Neural cell (in vitro differentiated cells): ENCODE measurements at regions not wholly inside any gene's neighbourhood (a gene's known extent, or its start where the extent isn't known, plus 50 kb on each side); places are given as distances from the start of the nearest gene placed in this dataset.
"Not testable (repeated sequence)": the region's sequence is repeated elsewhere in the genome, so short reads cannot be mapped to it uniquely, and the experiment has no call there.

Experiments
- H2AFZ ChIP-seq: fragments of 200-600, 300-800 bp; sonication (generic), shearing (Covaris generic); 2 replicates; pipeline ENCODE4 v1.6.0; 2014; ENCODE audit warnings: low read depth, mild to moderate bottlenecking, antibody characterized with exemption, low read length, moderate library complexity
- H3F3A ChIP-seq: fragments of 200-600 bp; shearing (Covaris generic); 2 replicates; pipeline ENCODE4 v1.6.1; 2016; ENCODE audit warnings: mild to moderate bottlenecking, moderate library complexity, mixed read lengths, antibody characterized with exemption, low read length; ENCODE audit not compliant: insufficient read depth, poor library complexity, severe bottlenecking
- H3K27ac ChIP-seq: fragments of 200-600, 300-800 bp; sonication (generic), shearing (Covaris generic); 2 replicates; pipeline ENCODE4 v1.5.1; 2014; ENCODE audit warnings: mild to moderate bottlenecking, low read length, moderate library complexity
- H3K27me3 ChIP-seq: fragments of 300-800, 200-600 bp; sonication (generic), shearing (Covaris generic); 2 replicates; pipeline ENCODE4 v1.6.0; 2014; ENCODE audit warnings: mild to moderate bottlenecking, low read depth, low read length, moderate library complexity; ENCODE audit not compliant: insufficient read depth
- H3K36me3 ChIP-seq: fragments of 300-800, 200-600 bp; sonication (generic), shearing (Covaris generic); 2 replicates; pipeline ENCODE4 v1.5.1; 2014; ENCODE audit warnings: mild to moderate bottlenecking, antibody characterized with exemption, low read length, moderate library complexity; ENCODE audit not compliant: insufficient read depth
- H3K4me2 ChIP-seq: fragments of 300-800, 200-600 bp; sonication (generic), shearing (Covaris generic); 2 replicates; pipeline ENCODE4 v1.6.0; 2014; ENCODE audit warnings: mild to moderate bottlenecking, low read length
- H3K4me3 ChIP-seq: fragments of 300-800, 200-600 bp; sonication (generic), shearing (Covaris generic); 2 replicates; pipeline ENCODE4 v1.5.1; 2014; ENCODE audit warnings: mild to moderate bottlenecking, low read length, moderate library complexity
- H3K79me2 ChIP-seq: fragments of 200-600 bp; shearing (Covaris generic); replicated peaks from 2 replicates; pipeline ENCODE4 v1.6.0; 2014; ENCODE audit warnings: mild to moderate bottlenecking, low read length, moderate library complexity; ENCODE audit not compliant: insufficient read depth
- H3K9ac ChIP-seq: fragments of 300-800, 200-600 bp; sonication (generic), shearing (Covaris generic); 2 replicates; pipeline ENCODE4 v1.6.1; 2016; ENCODE audit warnings: mild to moderate bottlenecking, low read length, mixed read lengths
- H3K9me2 ChIP-seq: fragments of 200-600 bp; shearing (Covaris generic); 2 replicates; pipeline ENCODE4 v1.6.1; 2016; ENCODE audit warnings: mild to moderate bottlenecking, low read length, mixed read lengths; ENCODE audit not compliant: insufficient read depth
- H3K9me3 ChIP-seq: fragments of 200-600, 300-800 bp; sonication (generic), shearing (Covaris generic); 2 replicates; pipeline ENCODE4 v1.6.1; 2016; ENCODE audit warnings: mild to moderate bottlenecking, mixed run types, low read length, moderate library complexity, mixed read lengths
- H4K20me1 ChIP-seq: fragments of 200-600 bp; shearing (Covaris generic); 2 replicates; pipeline ENCODE4 v1.6.1; 2016; ENCODE audit warnings: mild to moderate bottlenecking, mixed run types; ENCODE audit not compliant: insufficient read depth
- CTCF ChIP-seq: fragments of 450-650 bp; IDR thresholded peaks from 2 replicates; pipeline ENCODE4 v1.5.1; 2014; ENCODE audit warnings: antibody characterized with exemption, mild to moderate bottlenecking, moderate library complexity; ENCODE audit not compliant: poor library complexity, severe bottlenecking
- EP300 ChIP-seq: fragments of 450-650 bp; conservative IDR thresholded peaks from 2 replicates; pipeline ENCODE4 v1.6.1; 2014; ENCODE audit warnings: antibody characterized with exemption, mild to moderate bottlenecking, moderate library complexity; ENCODE audit not compliant: poor library complexity, severe bottlenecking
- EZH2 ChIP-seq: fragments of 200-600, 300-800 bp; shearing (Covaris generic), sonication (generic); IDR thresholded peaks from 2 replicates; pipeline ENCODE4 v1.6.1; 2014; ENCODE audit warnings: antibody characterized with exemption, low read length, borderline replicate concordance, mild to moderate bottlenecking; ENCODE audit not compliant: insufficient read depth, poor library complexity, severe bottlenecking
- MXI1 ChIP-seq: fragments of 450-650 bp; conservative IDR thresholded peaks from 2 replicates; pipeline ENCODE4 v1.6.1; 2014; ENCODE audit warnings: antibody characterized with exemption, mild to moderate bottlenecking; ENCODE audit not compliant: poor library complexity, severe bottlenecking
- POLR2AphosphoS5 ChIP-seq: IDR thresholded peaks from 2 replicates; pipeline ENCODE4 v1.6.1; 2012
- RAD21 ChIP-seq: fragments of 450-650 bp; conservative IDR thresholded peaks from 2 replicates; pipeline ENCODE4 v1.6.1; 2014; ENCODE audit warnings: antibody characterized with exemption, mild to moderate bottlenecking, moderate library complexity
- REST ChIP-seq: IDR thresholded peaks from 2 replicates; pipeline ENCODE4 v1.6.1; 2012; ENCODE audit warnings: borderline replicate concordance
- SMC3 ChIP-seq: fragments of 450-650 bp; conservative IDR thresholded peaks from 2 replicates; pipeline ENCODE4 v1.6.1; 2014; ENCODE audit warnings: antibody characterized with exemption, mild to moderate bottlenecking, moderate library complexity; ENCODE audit not compliant: poor library complexity
- TAF1 ChIP-seq: IDR thresholded peaks from 2 replicates; pipeline ENCODE4 v1.6.1; 2012; ENCODE audit warnings: low read depth

GRCh38 chr5:54379590-54379989, 69.2 kb upstream of the ARL15 start:
- Histone ChIP-seq H3K9me3 (no peaks in the 10 kb centered on the region), H3K9ac (no peak overlapping the region), H3K4me2 (no peak overlapping the region), H2AFZ (no peak overlapping the region), H3K36me3 (no peaks in the 10 kb centered on the region), H3K27ac (no peak overlapping the region), H3F3A (no peaks in the 10 kb centered on the region), H3K79me2 (no peaks in the 10 kb centered on the region), H3K27me3 (no peaks in the 10 kb centered on the region), H3K4me3 (no peak overlapping the region), H3K9me2 (no peaks in the 10 kb centered on the region), H4K20me1 (no peaks in the 10 kb centered on the region)
- TF ChIP-seq TAF1 (no peak), REST (no peak), MXI1 (no peak), EP300 (no peak), SMC3 (no peak), RAD21 (no peak), CTCF (no peak), EZH2 (no peak), POLR2AphosphoS5 (no peak)

DNA sequence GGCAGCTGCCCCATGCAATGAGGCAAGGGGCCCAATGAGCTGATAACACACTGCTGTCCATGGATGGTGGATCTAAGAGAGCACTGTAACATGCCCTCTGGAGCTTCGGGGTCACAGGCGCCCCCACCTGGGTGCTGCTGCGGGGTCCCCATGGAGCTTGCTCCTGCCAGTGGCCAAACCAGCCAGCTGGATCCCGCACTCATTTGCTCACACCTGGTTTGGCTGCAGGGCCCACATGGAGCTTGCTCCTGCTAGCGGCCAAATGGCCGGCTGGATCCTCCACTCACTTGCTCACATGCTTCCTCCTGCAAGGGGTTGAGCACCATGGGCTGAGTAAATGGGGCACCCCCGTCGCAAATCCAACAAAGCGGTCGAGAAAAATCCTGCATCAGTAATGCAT, 68.3 kb upstream of the ARL15 start:
- no peak overlapping the region for H3K9ac ChIP-seq
- H3K36me3 ChIP-seq = no peaks in the 10 kb centered on the region
- no peak overlapping the region for H3K27ac ChIP-seq
- H3K4me3 ChIP-seq = no peak overlapping the region
- H3K9me2 ChIP-seq = no peaks in the 10 kb centered on the region
- no peaks in the 10 kb centered on the region for H3K27me3 ChIP-seq
- no peak overlapping the region for H3K4me2 ChIP-seq
- TF ChIP-seq EZH2 (no peak), REST (no peak), RAD21 (no peak), TAF1 (no peak), CTCF (no peak), MXI1 (no peak), EP300 (no peak), SMC3 (no peak), POLR2AphosphoS5 (no peak)
- no peaks in the 10 kb centered on the region for H3K79me2 ChIP-seq
- H3F3A ChIP-seq = no peaks in the 10 kb centered on the region
- no peaks in the 10 kb centered on the region for H4K20me1 ChIP-seq
- H2AFZ ChIP-seq = no peak overlapping the region
- H3K9me3 ChIP-seq = no peaks in the 10 kb centered on the region

DNA sequence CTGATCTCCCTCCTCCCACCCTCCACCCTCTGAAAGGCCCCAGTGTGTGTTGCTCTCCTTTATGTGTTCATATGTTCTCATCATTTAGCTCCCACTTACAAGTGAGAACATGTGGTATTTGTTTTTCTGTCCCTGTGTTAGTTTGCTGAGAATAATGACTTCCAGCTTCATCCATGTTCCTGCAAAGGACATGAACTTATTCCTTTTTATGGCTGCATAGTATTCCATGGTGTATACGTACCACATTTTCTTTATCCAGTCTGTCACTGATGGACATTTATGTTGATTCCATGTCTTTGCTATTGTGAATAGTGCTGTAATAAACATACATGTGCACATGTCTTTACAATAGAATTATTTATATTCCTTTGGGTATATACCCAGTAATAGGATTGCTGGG, 67.0 kb upstream of the ARL15 start:
- H3K36me3 ChIP-seq, H3K27ac ChIP-seq, H2AFZ ChIP-seq, H3F3A ChIP-seq, H3K9me3 ChIP-seq, H3K9ac ChIP-seq, H3K4me3 ChIP-seq, H3K79me2 ChIP-seq, H4K20me1 ChIP-seq, H3K27me3 ChIP-seq, H3K9me2 ChIP-seq, H3K4me2 ChIP-seq: not testable (repeated sequence)
